B cell (primary cell): ENCODE measurements at regions not wholly inside any gene's neighbourhood (a gene's known extent, or its start where the extent isn't known, plus 50 kb on each side); places are given as distances from the start of the nearest gene placed in this dataset.

Source experiments
- ATAC-seq: fragments of 200-7000 bp; cut with Tn5 transposase; one replicate; pipeline ENCODE4 v1.10.0; 2021; ENCODE audit warnings: low read depth, mild to moderate bottlenecking, moderate number of reproducible peaks, moderate library complexity
- CTCF ChIA-PET: fragments of 350-600 bp; sonication (Branson Sonifier 250); formaldehyde crosslinking; loops from one replicate; lab custom pipeline; 2021; ENCODE audit warnings: antibody characterized with exemption, inconsistent platforms; lab: Charles Lee
- POLR2A ChIA-PET: fragments of 350-600 bp; sonication (Branson Sonifier 250); formaldehyde crosslinking; loops from one replicate; lab custom pipeline; 2021; ENCODE audit warnings: antibody characterized with exemption; lab: Charles Lee
- DNase-seq: peaks from one replicate; pipeline ENCODE4 v3.0.0; 2013
- H2AFZ ChIP-seq: 2 replicates; pipeline ENCODE4 v1.6.1; 2012; ENCODE audit warnings: mild to moderate bottlenecking, low read depth, low read length; ENCODE audit not compliant: insufficient read depth, poor library complexity, severe bottlenecking
- H3K27ac ChIP-seq, 2 donors: 1 replicate in 1 of 2; 2 replicates in 1 of 2; pipeline ENCODE4 v1.5.1; 2012 to 2013; ENCODE audit warnings: low read length in 2 of 2, mild to moderate bottlenecking in 2 of 2, moderate library complexity in 1 of 2
- H3K27me3 ChIP-seq, 4 experiments: fragments of 200-600 bp in 1 of 4; sonication (generic) in 1 of 4; replicated peaks in 1 of 4; 1 replicate in 2 of 4; 2 replicates in 2 of 4; pipeline versions ENCODE4 v1.6.1 to v1.7.0; 2013 to 2016; ENCODE audit warnings: low read length in 3 of 4, mild to moderate bottlenecking in 2 of 4, mixed read lengths in 1 of 4, moderate library complexity in 1 of 4; ENCODE audit not compliant: insufficient read depth in 4 of 4, control insufficient read depth in 3 of 4; ENCODE audit errors: control extremely low read depth in 1 of 4
- H3K36me3 ChIP-seq, 2 experiments: replicated peaks in 1 of 2; 1 replicate in 1 of 2; 2 replicates in 1 of 2; pipeline versions ENCODE4 v1.6.1 to v1.7.1; 2013; ENCODE audit warnings: low read length in 1 of 2; ENCODE audit not compliant: insufficient read depth in 2 of 2, control insufficient read depth in 1 of 2; ENCODE audit errors: control extremely low read depth in 1 of 2, extremely low read depth in 1 of 2
- H3K4me1 ChIP-seq, 2 donors: fragments of 200-600 bp in 1 of 2; sonication (generic) in 1 of 2; 1 replicate in 1 of 2; 2 replicates in 1 of 2; pipeline versions ENCODE4 v1.5.1 to v1.6.1; 2013 to 2017; ENCODE audit warnings: low read length in 2 of 2; ENCODE audit not compliant: control insufficient read depth in 2 of 2, insufficient read depth in 2 of 2
- H3K4me2 ChIP-seq: replicated peaks from 2 replicates; pipeline ENCODE3; 2012; ENCODE audit warnings: mild to moderate bottlenecking, low read depth, low read length; ENCODE audit not compliant: poor library complexity, severe bottlenecking
- H3K4me3 ChIP-seq, 5 experiments: fragments of 200-600 bp in 1 of 5; sonication (generic) in 1 of 5; 1 replicate in 3 of 5; 2 replicates in 2 of 5; pipeline versions ENCODE4 v1.5.1 to v1.7.0; 2011 to 2016; ENCODE audit warnings: low read length in 4 of 5, mild to moderate bottlenecking in 4 of 5, low read depth in 2 of 5, control low read depth in 1 of 5, moderate library complexity in 1 of 5; ENCODE audit not compliant: insufficient read depth in 1 of 5; ENCODE audit errors: control extremely low read depth in 1 of 5, extremely low read depth in 1 of 5
- H3K79me2 ChIP-seq: fragments of 200-600 bp; sonication (generic); one replicate; pipeline ENCODE4 v1.6.0; 2016; ENCODE audit warnings: low read length; ENCODE audit not compliant: control insufficient read depth, insufficient read depth
- H3K9ac ChIP-seq: fragments of 200-600 bp; sonication (generic); 2 replicates; pipeline ENCODE4 v1.6.1; 2017; ENCODE audit warnings: mild to moderate bottlenecking, low read length, moderate library complexity
- H3K9me3 ChIP-seq, 3 donors: one replicate each; pipeline versions ENCODE4 v1.6.1 to v1.7.1; 2013; ENCODE audit warnings: low read length in 2 of 3; ENCODE audit not compliant: control insufficient read depth in 2 of 3, insufficient read depth in 1 of 3; ENCODE audit errors: control extremely low read depth in 1 of 3
- H4K20me1 ChIP-seq: 2 replicates; pipeline ENCODE4 v1.6.0; 2012; ENCODE audit warnings: mild to moderate bottlenecking, low read length; ENCODE audit not compliant: insufficient read depth, control insufficient read depth, poor library complexity, severe bottlenecking
- H3K27ac Mint-ChIP-seq: one replicate; pipeline ENCODE4 v1.8.0; 2021; ENCODE audit warnings: mixed read lengths
- H3K27me3 Mint-ChIP-seq: one replicate; pipeline ENCODE4 v1.8.0; 2021; ENCODE audit warnings: mixed read lengths
- H3K4me1 Mint-ChIP-seq: one replicate; pipeline ENCODE4 v1.8.0; 2021; ENCODE audit warnings: mixed read lengths
- H3K4me3 Mint-ChIP-seq: one replicate; pipeline ENCODE4 v1.8.0; 2021; ENCODE audit warnings: mixed read lengths
- H3K9me3 Mint-ChIP-seq: one replicate; pipeline ENCODE4 v1.8.0; 2022; ENCODE audit warnings: mixed read lengths; ENCODE audit not compliant: insufficient read depth
- CTCF ChIP-seq: fragments of 200-600 bp; IDR thresholded peaks from one replicate; pipeline ENCODE4 v1.8.0; 2022; ENCODE audit warnings: antibody characterized with exemption, mild to moderate bottlenecking
- EZH2 ChIP-seq: IDR thresholded peaks from 2 replicates; pipeline ENCODE4 v1.6.1; 2012; ENCODE audit warnings: borderline replicate concordance, low read depth, mild to moderate bottlenecking, moderate library complexity, low read length; ENCODE audit not compliant: insufficient read depth, poor library complexity, severe bottlenecking
- WGBS: methylation state at CpG from one replicate; pipeline ENCODE4 v1.1.5; 2013; ENCODE audit warnings: missing lambda C conversion rate; ENCODE audit not compliant: insufficient coverage; 5-methylcytosine and 5-hydroxymethylcytosine counted together
- intact Hi-C: fragments of 100-400 bp; cut with micrococcal nuclease; formaldehyde crosslinking; loops from one replicate; pipeline ENCODE4 v1.10.0; 2022

DNA sequence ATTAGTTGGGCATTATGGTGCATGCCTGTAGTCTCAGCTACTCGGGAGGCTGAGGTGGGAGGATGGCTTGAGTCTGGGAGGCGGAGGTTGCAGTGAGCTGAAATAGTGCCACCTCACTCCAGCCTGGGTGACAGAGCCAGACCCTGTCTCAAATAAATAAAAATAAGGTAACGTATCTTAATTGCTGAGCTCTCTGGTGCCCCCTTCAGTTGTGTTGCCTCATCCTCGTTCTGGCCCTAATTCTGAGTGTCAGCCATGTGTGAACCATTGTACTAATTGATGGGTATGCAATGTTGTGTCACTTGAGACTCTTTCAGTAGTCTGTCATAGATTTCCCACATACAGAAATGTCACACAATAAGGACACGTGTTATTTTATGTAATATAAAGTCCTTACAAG is 363.1 kb upstream of the RBFOX1 start:
- WGBS, result 94% methylated on average over 3 of the region's 5 CpGs
- CTCF ChIA-PET, result no interaction called here
- TF ChIP-seq EZH2, result no peak

GRCh38 chr16:6967796-6968320 is 364.8 kb upstream of the RBFOX1 start:
- ChIA-PET CTCF (no interaction called here), POLR2A (no interaction called here)
- 71% methylated on average over 6 of the region's 10 CpGs for WGBS
- no peak for TF ChIP-seq CTCF
- no peak for TF ChIP-seq EZH2
- no peaks in the 10 kb centered on the region for H3K27me3 ChIP-seq
- H3K9me3 ChIP-seq, result peaks cover 0 to 9% (median 0%) of the 10 kb centered on the region in 3 donors
- Mint-ChIP-seq H3K4me1 (no peaks in the 10 kb centered on the region), H3K27me3 (no peaks in the 10 kb centered on the region), H3K27ac (no peak overlapping the region), H3K9me3 (peaks cover 6% of the 10 kb centered on the region), H3K4me3 (no peak overlapping the region)
- H3K4me2 ChIP-seq, result no peak overlapping the region
- H3K9ac ChIP-seq, result no peak overlapping the region
- H3K27ac ChIP-seq, result no peak overlapping the region
- no peaks in the 10 kb centered on the region for H4K20me1 ChIP-seq
- DNase-seq (no peak), ATAC-seq (no peak)
- intact Hi-C loops, result no loop called here
- H3K79me2 ChIP-seq, result no peaks in the 10 kb centered on the region
- no peaks in the 10 kb centered on the region for H3K4me1 ChIP-seq
- H3K4me3 ChIP-seq, result no peak overlapping the region
- no peaks in the 10 kb centered on the region for H3K36me3 ChIP-seq
- no peak overlapping the region for H2AFZ ChIP-seq

More for the DNA sequence above, 363.1 kb upstream of the RBFOX1 start:
- no peak overlapping the region for H3K9ac ChIP-seq
- Mint-ChIP-seq H3K4me3 (no peak overlapping the region), H3K9me3 (peaks cover 4% of the 10 kb centered on the region), H3K27me3 (no peaks in the 10 kb centered on the region), H3K27ac (no peak overlapping the region), H3K4me1 (no peaks in the 10 kb centered on the region)
- no peak overlapping the region for H3K27ac ChIP-seq
- no peaks in the 10 kb centered on the region for H4K20me1 ChIP-seq
- H3K4me2 ChIP-seq, result no peak overlapping the region
- no peak for ATAC-seq
- H3K4me1 ChIP-seq, result no peaks in the 10 kb centered on the region
- H3K9me3 ChIP-seq, result peaks cover 0 to 9% (median 0%) of the 10 kb centered on the region in 3 donors
- H2AFZ ChIP-seq, result no peak overlapping the region
- DNase-seq, result no peak
- POLR2A ChIA-PET, result no interaction called here
- H3K4me3 ChIP-seq, result no peak overlapping the region
- H3K36me3 ChIP-seq, result no peaks in the 10 kb centered on the region
- no peaks in the 10 kb centered on the region for H3K27me3 ChIP-seq
- H3K79me2 ChIP-seq, result no peaks in the 10 kb centered on the region
- intact Hi-C loops, result no loop called here
